Loucy (cell line): ENCODE measurements at regions not wholly inside any gene's neighbourhood (a gene's known extent, or its start where the extent isn't known, plus 50 kb on each side); places are given as distances from the start of the nearest gene placed in this dataset.

Experiments
- H2AFZ ChIP-seq: fragments of 200-600 bp; sonication (generic); 2 replicates; pipeline ENCODE4 v1.6.0; 2016; ENCODE audit warnings: antibody characterized with exemption, mild to moderate bottlenecking, low read length, moderate library complexity
- H3F3A ChIP-seq: fragments of 200-600 bp; 2 replicates; pipeline ENCODE4 v1.6.0; 2016; ENCODE audit warnings: antibody characterized with exemption, low read depth, mild to moderate bottlenecking
- H3K27me3 ChIP-seq: fragments of 200-600 bp; sonication (generic); 2 replicates; pipeline ENCODE4 v1.6.1; 2014; ENCODE audit warnings: low read length, mild to moderate bottlenecking; ENCODE audit not compliant: insufficient read depth, poor library complexity, severe bottlenecking
- H3K36me3 ChIP-seq: fragments of 200-600 bp; sonication (generic); 2 replicates; pipeline ENCODE4 v1.6.1; 2016; ENCODE audit warnings: low read length; ENCODE audit not compliant: insufficient read depth
- H3K4me1 ChIP-seq: fragments of 200-600 bp; sonication (generic); 2 replicates; pipeline ENCODE4 v1.5.1; 2014; ENCODE audit warnings: low read length, mild to moderate bottlenecking; ENCODE audit not compliant: insufficient read depth, poor library complexity, severe bottlenecking
- H3K4me2 ChIP-seq: fragments of 200-600 bp; sonication (generic); 2 replicates; pipeline ENCODE4 v1.6.0; 2014; ENCODE audit warnings: antibody characterized with exemption, low read length, low read depth, mild to moderate bottlenecking; ENCODE audit not compliant: poor library complexity, severe bottlenecking
- H3K4me3 ChIP-seq: fragments of 200-600 bp; sonication (generic); 2 replicates; pipeline ENCODE4 v1.5.1; 2014; ENCODE audit warnings: low read length, mild to moderate bottlenecking, mixed read lengths; ENCODE audit not compliant: poor library complexity, severe bottlenecking
- H3K79me2 ChIP-seq: fragments of 200-600 bp; sonication (generic); 2 replicates; pipeline ENCODE4 v1.6.1; 2014; ENCODE audit warnings: low read length; ENCODE audit not compliant: insufficient read depth
- H3K9ac ChIP-seq: fragments of 200-600 bp; sonication (generic); 2 replicates; pipeline ENCODE4 v1.6.0; 2014; ENCODE audit warnings: mild to moderate bottlenecking, low read depth, low read length, moderate library complexity; ENCODE audit not compliant: poor library complexity, severe bottlenecking
- H3K9me2 ChIP-seq: fragments of 200-600 bp; sonication (generic); replicated peaks from 2 replicates; pipeline ENCODE4 v1.6.1; 2016; ENCODE audit warnings: low read depth, low read length, mixed read lengths
- H3K9me3 ChIP-seq: fragments of 200-600 bp; sonication (generic); 2 replicates; pipeline ENCODE4 v1.6.1; 2014; ENCODE audit warnings: mild to moderate bottlenecking, antibody characterized with exemption, low read length, low read depth; ENCODE audit not compliant: insufficient read depth
- H4K20me1 ChIP-seq: fragments of 200-600 bp; sonication (generic); 2 replicates; pipeline ENCODE4 v1.6.0; 2014; ENCODE audit warnings: antibody characterized with exemption, low read length, mild to moderate bottlenecking; ENCODE audit not compliant: insufficient read depth, poor library complexity, severe bottlenecking
- EZH2phosphoT487 ChIP-seq: fragments of 200-600 bp; IDR thresholded peaks from 2 replicates; pipeline ENCODE4 v1.6.1; 2018; ENCODE audit warnings: antibody characterized with exemption, mild to moderate bottlenecking, moderate library complexity, borderline replicate concordance
- TF ChIP-seq, protein P1 (sequence below): fragments of 200-600 bp; sonication (generic); conservative IDR thresholded peaks from 2 replicates; pipeline ENCODE4 v1.5.1; 2014; ENCODE audit warnings: mild to moderate bottlenecking, antibody characterized with exemption, low read length

DNA sequence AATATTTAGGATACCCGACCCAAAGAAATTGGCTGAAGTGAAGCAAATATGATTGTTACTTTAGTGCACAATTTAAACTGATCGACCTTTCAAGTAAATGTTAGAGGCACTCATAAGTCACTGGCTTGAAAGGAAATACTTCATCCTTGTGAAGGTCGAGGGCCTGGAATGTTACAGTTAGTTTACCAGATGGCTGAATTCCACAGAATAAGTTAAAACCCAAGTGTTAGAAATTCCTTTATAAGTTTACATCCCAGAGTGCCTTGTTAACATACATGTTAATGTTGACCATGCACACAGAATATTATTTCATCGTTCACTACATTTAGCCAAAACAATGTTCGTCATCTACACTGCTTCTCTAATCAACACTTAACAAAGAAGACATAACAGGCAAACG is 235.5 kb upstream of the ANO3 start:
- Histone ChIP-seq H3K36me3 (no peaks in the 10 kb centered on the region), H3K4me3 (no peak overlapping the region), H3K9me2 (no peaks in the 10 kb centered on the region), H3K4me2 (no peak overlapping the region), H3F3A (no peaks in the 10 kb centered on the region), H3K27me3 (no peaks in the 10 kb centered on the region), H3K79me2 (no peaks in the 10 kb centered on the region), H3K4me1 (no peaks in the 10 kb centered on the region), H3K9ac (no peak overlapping the region), H2AFZ (no peak overlapping the region), H4K20me1 (no peaks in the 10 kb centered on the region), H3K9me3 (no peaks in the 10 kb centered on the region)
- TF ChIP-seq, protein P1, sequence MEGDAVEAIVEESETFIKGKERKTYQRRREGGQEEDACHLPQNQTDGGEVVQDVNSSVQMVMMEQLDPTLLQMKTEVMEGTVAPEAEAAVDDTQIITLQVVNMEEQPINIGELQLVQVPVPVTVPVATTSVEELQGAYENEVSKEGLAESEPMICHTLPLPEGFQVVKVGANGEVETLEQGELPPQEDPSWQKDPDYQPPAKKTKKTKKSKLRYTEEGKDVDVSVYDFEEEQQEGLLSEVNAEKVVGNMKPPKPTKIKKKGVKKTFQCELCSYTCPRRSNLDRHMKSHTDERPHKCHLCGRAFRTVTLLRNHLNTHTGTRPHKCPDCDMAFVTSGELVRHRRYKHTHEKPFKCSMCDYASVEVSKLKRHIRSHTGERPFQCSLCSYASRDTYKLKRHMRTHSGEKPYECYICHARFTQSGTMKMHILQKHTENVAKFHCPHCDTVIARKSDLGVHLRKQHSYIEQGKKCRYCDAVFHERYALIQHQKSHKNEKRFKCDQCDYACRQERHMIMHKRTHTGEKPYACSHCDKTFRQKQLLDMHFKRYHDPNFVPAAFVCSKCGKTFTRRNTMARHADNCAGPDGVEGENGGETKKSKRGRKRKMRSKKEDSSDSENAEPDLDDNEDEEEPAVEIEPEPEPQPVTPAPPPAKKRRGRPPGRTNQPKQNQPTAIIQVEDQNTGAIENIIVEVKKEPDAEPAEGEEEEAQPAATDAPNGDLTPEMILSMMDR = no peak
- no peak for TF ChIP-seq EZH2phosphoT487

DNA sequence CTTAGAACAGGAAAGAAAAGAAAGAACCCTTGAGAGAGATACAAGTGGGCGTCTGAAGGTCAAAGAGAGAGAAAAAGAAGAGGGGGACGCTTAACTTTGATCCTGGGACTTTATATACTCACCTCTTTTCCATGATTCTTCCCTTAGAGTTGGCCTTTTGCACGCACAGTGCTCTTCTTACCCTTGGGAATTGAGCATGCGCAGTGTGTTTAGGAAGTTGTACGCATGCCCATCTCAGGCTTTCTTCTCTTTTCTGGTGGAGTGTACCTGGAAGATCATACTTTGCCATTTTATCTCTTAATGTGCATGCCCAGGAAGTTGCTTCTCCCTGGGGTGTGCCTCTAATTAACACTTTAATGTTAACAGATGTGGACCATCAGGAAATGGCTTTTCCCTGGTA is 229.6 kb upstream of the ANO3 start:
- H3K27me3 ChIP-seq = no peaks in the 10 kb centered on the region
- no peaks in the 10 kb centered on the region for H3K9me3 ChIP-seq
- TF ChIP-seq, protein P1 = no peak
- no peak for TF ChIP-seq EZH2phosphoT487
- no peak overlapping the region for H3K4me3 ChIP-seq
- H3K9me2 ChIP-seq = no peaks in the 10 kb centered on the region
- H3K79me2 ChIP-seq = no peaks in the 10 kb centered on the region
- no peak overlapping the region for H3K9ac ChIP-seq
- H4K20me1 ChIP-seq = no peaks in the 10 kb centered on the region
- H3F3A ChIP-seq = no peaks in the 10 kb centered on the region
- H3K4me1 ChIP-seq = no peaks in the 10 kb centered on the region
- no peak overlapping the region for H3K4me2 ChIP-seq
- H3K36me3 ChIP-seq = no peaks in the 10 kb centered on the region
- no peak overlapping the region for H2AFZ ChIP-seq

DNA sequence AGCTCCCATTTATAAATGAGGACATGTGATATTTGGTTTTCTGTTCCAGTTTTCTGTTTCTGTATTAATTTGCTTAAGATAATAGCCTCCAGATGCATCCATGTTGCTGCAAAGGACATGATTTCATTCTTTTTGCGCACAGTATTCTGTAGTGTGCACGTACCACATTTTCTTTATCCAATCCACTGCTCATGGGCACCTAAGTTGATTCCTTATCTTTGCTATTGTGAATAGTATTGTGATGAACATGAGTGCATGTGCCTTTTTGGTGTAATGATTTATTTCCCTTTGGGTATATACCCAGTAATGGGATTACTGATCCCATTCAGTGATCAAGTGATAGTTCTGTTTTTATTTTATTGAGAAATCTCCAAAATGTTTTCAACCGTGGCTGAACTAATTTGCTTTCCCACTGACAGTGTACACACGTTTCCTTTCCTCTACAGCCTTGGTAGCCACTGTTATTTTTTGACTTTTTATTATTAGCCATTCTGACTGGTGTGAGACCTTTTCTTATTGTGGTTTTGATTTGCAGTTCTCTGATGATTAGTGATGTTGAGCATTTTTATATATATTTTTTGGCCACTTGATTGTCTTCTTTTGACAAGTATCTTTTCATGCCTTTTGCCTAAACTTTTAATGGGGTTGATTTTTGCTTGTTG is 226.0 kb upstream of the ANO3 start:
- no peak for TF ChIP-seq EZH2phosphoT487
- TF ChIP-seq, protein P1 = no peak
- Histone ChIP-seq H3K4me2 (no peak overlapping the region), H2AFZ (no peak overlapping the region)

More for the DNA sequence above, 226.0 kb upstream of the ANO3 start:
- Histone ChIP-seq H3F3A (no peaks in the 10 kb centered on the region), H3K9me2 (no peaks in the 10 kb centered on the region), H3K9ac (no peak overlapping the region), H3K36me3 (no peaks in the 10 kb centered on the region), H4K20me1 (no peaks in the 10 kb centered on the region), H3K27me3 (no peaks in the 10 kb centered on the region), H3K79me2 (no peaks in the 10 kb centered on the region), H3K9me3 (no peaks in the 10 kb centered on the region), H3K4me1 (no peaks in the 10 kb centered on the region), H3K4me3 (no peak overlapping the region)
